Spleen (tissue), 11 donors: ENCODE measurements at regions not wholly inside any gene's neighbourhood (a gene's known extent, or its start where the extent isn't known, plus 50 kb on each side); places are given as distances from the start of the nearest gene placed in this dataset.

Experiments used
- DNase-seq: peaks from one replicate; pipeline ENCODE4 v3.0.0-alpha.2; 2020
- H3K27ac ChIP-seq, 8 donors: fragments of 200-600 bp; sonication (generic) in 7 of 8; 1 replicate in 4 of 8; 2 replicates in 4 of 8; pipeline versions ENCODE4 v1.5.0 to v1.8.0; 2016 to 2021; ENCODE audit warnings: inconsistent platforms in 4 of 8, mild to moderate bottlenecking in 4 of 8, moderate library complexity in 1 of 8
- H3K27me3 ChIP-seq, 7 donors: fragments of 200-600 bp; sonication (generic) in 6 of 7; replicated peaks in 1 of 7; 1 replicate in 4 of 7; 2 replicates in 3 of 7; pipeline versions ENCODE4 v1.5.0 to v1.8.0; 2016 to 2021; ENCODE audit warnings: inconsistent platforms in 3 of 7, mild to moderate bottlenecking in 1 of 7
- H3K36me3 ChIP-seq, 6 donors: fragments of 200-600 bp; sonication (generic) in 5 of 6; 1 replicate in 4 of 6; 2 replicates in 2 of 6; pipeline versions ENCODE4 v1.5.0 to v1.8.0; 2016 to 2021; ENCODE audit warnings: inconsistent platforms in 2 of 6
- H3K4me1 ChIP-seq, 6 donors: fragments of 200-600 bp; sonication (generic) in 5 of 6; 1 replicate in 3 of 6; 2 replicates in 3 of 6; pipeline versions ENCODE4 v1.5.0 to v1.8.0; 2016 to 2021; ENCODE audit warnings: inconsistent platforms in 3 of 6
- H3K4me3 ChIP-seq, 8 donors: fragments of 200-600 bp; sonication (generic) in 7 of 8; 1 replicate in 4 of 8; 2 replicates in 4 of 8; pipeline versions ENCODE4 v1.5.0 to v1.8.0; 2016 to 2021; ENCODE audit warnings: inconsistent platforms in 4 of 8, mild to moderate bottlenecking in 4 of 8, moderate library complexity in 2 of 8
- H3K9me3 ChIP-seq, 8 donors: fragments of 200-600 bp; sonication (generic) in 7 of 8; 1 replicate in 4 of 8; 2 replicates in 4 of 8; pipeline versions ENCODE4 v1.5.0 to v1.8.0; 2016 to 2021; ENCODE audit warnings: inconsistent platforms in 4 of 8
- CTCF ChIP-seq, 11 experiments: fragments of 200-600 bp in 7 of 11; fragments of 450-650 bp in 4 of 11; sonication (generic) in 4 of 11; IDR thresholded peaks in 8 of 11; conservative IDR thresholded peaks in 3 of 11; 1 replicate in 7 of 11; 2 replicates in 4 of 11; pipeline versions ENCODE4 v1.4.0 to v1.8.0; 2016 to 2021; ENCODE audit warnings: antibody characterized with exemption in 11 of 11, inconsistent platforms in 4 of 11, mild to moderate bottlenecking in 1 of 11
- POLR2A ChIP-seq, 3 donors: fragments of 450-650 bp; IDR thresholded peaks; one replicate each; pipeline ENCODE4 v1.5.1; 2017; ENCODE audit warnings: antibody characterized with exemption in 3 of 3, mild to moderate bottlenecking in 1 of 3
- POLR2AphosphoS5 ChIP-seq, 3 donors: sonication (generic); formaldehyde crosslinking; IDR thresholded peaks; one replicate each; pipeline ENCODE4 v1.5.1; 2017; ENCODE audit warnings: antibody characterized with exemption in 3 of 3
- WGBS, 5 donors: extraction: QIAGEN DNeasy Blood & Tissue Kit in 3 of 5; methylation state at CpG; one replicate each; pipeline versions ENCODE4 v1.1.5 to v1.1.7; 2013 to 2018; 5-methylcytosine and 5-hydroxymethylcytosine counted together
- intact Hi-C: fragments of 100-400 bp; cut with DNase I; formaldehyde crosslinking; loops from one replicate; pipeline ENCODE4 v1.15.0; 2023; ENCODE audit warnings: low total_unique reads
- donor health status: healthy with polysubstance abuse.
- donor health status: DM: no; HTN: no; CAD: no; lungs with moderate emphysema.
- donor health status: DM: no; HTN: no; CAD: no.
- donor health status: Bipolar disorder and iron deficiency.
- donor health status: healthy.
- donor health status: DM: no; HTN: no; CAD: no.
- donor health status: DM: yes; HTN: yes; CAD: no.

DNA sequence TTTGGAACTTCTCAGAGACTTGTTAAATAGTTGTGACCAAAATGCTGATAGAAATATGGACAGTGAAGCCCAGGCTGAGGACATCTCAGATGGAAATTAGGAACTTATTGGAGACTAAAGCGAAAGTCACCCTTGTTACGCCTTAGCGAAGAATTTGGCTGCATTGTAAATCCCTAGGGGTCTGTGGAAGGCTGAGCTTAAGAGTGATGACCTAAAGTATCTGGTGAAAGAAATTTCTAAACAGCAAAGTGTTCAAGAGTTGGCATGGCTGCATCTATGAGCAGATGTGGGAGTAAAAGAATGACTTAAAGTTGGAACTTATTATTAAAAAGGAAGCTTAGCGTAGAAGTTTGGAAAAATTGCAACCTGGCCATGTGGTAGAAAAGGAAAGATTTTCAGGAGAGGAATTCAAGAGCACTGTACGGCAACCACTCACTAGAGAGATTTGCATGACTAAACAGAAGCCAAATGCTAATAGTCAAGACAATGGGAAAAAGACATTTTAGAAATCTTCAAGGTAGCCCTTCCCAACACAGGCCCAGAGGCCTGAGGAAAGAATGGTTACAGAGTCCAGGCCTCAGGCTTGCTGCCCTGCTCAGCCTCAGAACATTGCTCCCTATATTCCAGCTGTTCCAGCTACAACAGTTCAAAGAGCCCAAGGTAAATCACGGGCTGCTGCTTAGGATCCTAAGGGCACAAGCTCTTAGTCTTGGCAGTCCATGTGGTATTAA, 61.6 kb upstream of the TNFRSF21 start:
- no peak for DNase-seq
- H3K4me1 ChIP-seq, result peaks cover 0 to 4% (median 0%) of the 10 kb centered on the region in 6 donors
- H3K4me3 ChIP-seq, result no peak overlapping the region
- no peaks in the 10 kb centered on the region for H3K36me3 ChIP-seq
- WGBS, 5 donors, result 84 to 96% (median 93%) methylated on average over 6 of the region's 6 CpGs
- H3K27ac ChIP-seq, result no peak overlapping the region
- TF ChIP-seq CTCF (IDR thresholded peaks at IDR 0.05 in 8 of 11, conservative IDR thresholded peaks at IDR 0.05 in 3 of 11), result no peak
- no peak for TF ChIP-seq POLR2AphosphoS5 (IDR thresholded peaks at IDR 0.05)
- no peak for TF ChIP-seq POLR2A (IDR thresholded peaks at IDR 0.05)
- no peaks in the 10 kb centered on the region for H3K9me3 ChIP-seq
- no peaks in the 10 kb centered on the region for H3K27me3 ChIP-seq
- intact Hi-C loops, result no loop called here

DNA sequence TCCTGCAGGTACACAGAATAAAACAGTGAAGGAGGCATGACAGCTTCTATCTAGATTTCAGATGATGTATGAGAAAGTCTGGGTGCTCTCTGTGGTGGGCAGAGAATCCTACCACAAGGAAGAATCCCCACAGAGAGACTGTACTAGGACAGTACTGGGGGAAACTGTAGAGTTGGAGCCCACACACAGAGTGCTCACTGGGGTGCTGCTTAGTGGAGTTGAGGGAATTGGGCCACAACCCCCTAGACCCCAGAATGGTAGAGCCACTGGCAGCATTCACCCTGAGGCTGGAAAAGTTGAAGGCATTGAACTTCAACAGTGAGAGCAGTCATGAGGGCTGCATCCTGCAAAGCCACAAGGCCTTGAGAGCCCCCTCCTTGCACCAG, 62.2 kb upstream of the TNFRSF21 start:
- H3K36me3 ChIP-seq, result no peaks in the 10 kb centered on the region
- DNase-seq, result no peak
- intact Hi-C loops, result no loop called here
- H3K4me1 ChIP-seq, result peaks cover 0 to 4% (median 0%) of the 10 kb centered on the region in 6 donors
- H3K9me3 ChIP-seq, result no peaks in the 10 kb centered on the region
- H3K27me3 ChIP-seq, result no peaks in the 10 kb centered on the region
- TF ChIP-seq POLR2A (IDR thresholded peaks at IDR 0.05), result no peak
- no peak for TF ChIP-seq POLR2AphosphoS5 (IDR thresholded peaks at IDR 0.05)
- no peak for TF ChIP-seq CTCF (IDR thresholded peaks at IDR 0.05 in 8 of 11, conservative IDR thresholded peaks at IDR 0.05 in 3 of 11)
- H3K4me3 ChIP-seq, result no peak overlapping the region
- H3K27ac ChIP-seq, result no peak overlapping the region

DNA sequence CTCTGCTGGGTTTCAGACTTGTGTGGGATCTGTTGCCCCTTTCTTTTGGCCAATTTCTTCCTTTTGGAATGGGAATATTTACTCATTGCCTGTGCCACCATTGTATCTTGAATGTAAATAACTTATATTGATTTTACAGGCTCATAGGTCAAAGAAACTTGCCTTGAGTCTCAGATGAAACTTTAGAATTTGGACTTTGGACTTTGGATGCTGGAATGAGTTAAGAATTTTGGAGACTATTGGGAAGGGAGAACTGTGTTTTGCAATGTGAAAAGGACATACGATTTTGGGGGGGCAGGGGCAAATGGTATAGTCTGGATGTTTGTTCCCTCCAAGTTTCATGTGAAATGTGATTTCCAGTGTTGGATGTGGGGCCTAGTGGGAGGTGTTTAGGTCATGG, 62.6 kb upstream of the TNFRSF21 start:
- no peak overlapping the region for H3K4me3 ChIP-seq
- peaks cover 0 to 4% (median 0%) of the 10 kb centered on the region in 6 donors for H3K4me1 ChIP-seq
- H3K36me3 ChIP-seq, result no peaks in the 10 kb centered on the region
- intact Hi-C loops, result no loop called here
- H3K27me3 ChIP-seq, result no peaks in the 10 kb centered on the region
- DNase-seq, result no peak
- no peaks in the 10 kb centered on the region for H3K9me3 ChIP-seq
- no peak overlapping the region for H3K27ac ChIP-seq
- TF ChIP-seq POLR2A (IDR thresholded peaks at IDR 0.05) (no peak), CTCF (IDR thresholded peaks at IDR 0.05 in 8 of 11, conservative IDR thresholded peaks at IDR 0.05 in 3 of 11) (no peak), POLR2AphosphoS5 (IDR thresholded peaks at IDR 0.05) (no peak)
- WGBS, 5 donors, result 81 to 89% (median 84%) methylated on average over 1 of the region's 1 CpG

GRCh38 chr6:47375426-47375825, 65.7 kb upstream of the TNFRSF21 start:
- H3K27ac ChIP-seq, result no peak overlapping the region
- DNase-seq, result no peak
- intact Hi-C loops, result no loop called here
- H3K4me1 ChIP-seq, result peaks cover 0 to 4% (median 0%) of the 10 kb centered on the region in 6 donors
- H3K9me3 ChIP-seq, result no peaks in the 10 kb centered on the region
- TF ChIP-seq POLR2AphosphoS5 (IDR thresholded peaks at IDR 0.05) (no peak), POLR2A (IDR thresholded peaks at IDR 0.05) (no peak), CTCF (IDR thresholded peaks at IDR 0.05 in 8 of 11, conservative IDR thresholded peaks at IDR 0.05 in 3 of 11) (no peak)
- no peak overlapping the region for H3K4me3 ChIP-seq
- H3K27me3 ChIP-seq, result no peaks in the 10 kb centered on the region
- no peaks in the 10 kb centered on the region for H3K36me3 ChIP-seq
- 21 to 58% (median 43%) methylated on average over 1 of the region's 1 CpG for WGBS, 5 donors
